Coronary artery (tissue), 2 donors: ENCODE measurements at regions not wholly inside any gene's neighbourhood (a gene's known extent, or its start where the extent isn't known, plus 50 kb on each side); places are given as distances from the start of the nearest gene placed in this dataset.
"Not testable (repeated sequence)": the region's sequence is repeated elsewhere in the genome, so short reads cannot be mapped to it uniquely, and the experiment has no call there.

Source experiments
- DNase-seq: peaks from one replicate; pipeline ENCODE4 v3.0.0-alpha.2; 2017; ENCODE audit warnings: low spot score
- H3K27ac ChIP-seq, 2 donors: fragments of 200-600 bp; sonication (generic); one replicate each; pipeline ENCODE4 v1.5.1; 2016 to 2019
- H3K4me3 ChIP-seq: fragments of 200-600 bp; sonication (generic); 2 replicates; pipeline ENCODE4 v1.5.1; 2016; ENCODE audit warnings: mild to moderate bottlenecking, moderate library complexity
- CTCF ChIP-seq: fragments of 200-600 bp; sonication (generic); IDR thresholded peaks from one replicate; pipeline ENCODE4 v1.5.1; 2019; ENCODE audit warnings: antibody characterized with exemption

- Histone ChIP-seq H3K4me3 (no peak overlapping the region), H3K27ac (no peak overlapping the region)
- DNase-seq, result no peak
- no peak for TF ChIP-seq CTCF
Observed at GRCh38 chr2:180842461-180842860, 137.9 kb upstream of the UBE2E3 start.

DNA sequence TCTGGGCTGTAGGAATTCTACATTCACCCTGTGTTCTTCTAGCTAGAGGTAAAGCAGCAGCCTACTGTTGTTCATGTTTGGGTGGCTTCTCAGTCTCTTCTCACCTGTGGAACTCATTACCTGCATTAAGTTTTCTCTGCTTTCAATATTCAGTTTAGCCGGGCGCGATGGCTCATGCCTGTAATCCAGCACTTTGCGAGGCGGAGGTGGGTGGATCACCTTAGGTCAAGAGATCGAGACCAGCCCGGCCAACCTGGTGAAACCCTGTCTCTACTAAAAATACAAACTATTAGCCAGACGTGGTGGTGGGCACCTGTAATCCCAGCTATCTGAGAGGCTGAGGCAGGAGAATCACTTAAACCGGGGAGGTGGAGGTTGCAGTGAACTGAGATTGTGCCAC lies 139.8 kb upstream of the UBE2E3 start:
- no peak for DNase-seq
- no peak for TF ChIP-seq CTCF
- no peak overlapping the region for H3K4me3 ChIP-seq
- H3K27ac ChIP-seq, result no peak overlapping the region

DNA sequence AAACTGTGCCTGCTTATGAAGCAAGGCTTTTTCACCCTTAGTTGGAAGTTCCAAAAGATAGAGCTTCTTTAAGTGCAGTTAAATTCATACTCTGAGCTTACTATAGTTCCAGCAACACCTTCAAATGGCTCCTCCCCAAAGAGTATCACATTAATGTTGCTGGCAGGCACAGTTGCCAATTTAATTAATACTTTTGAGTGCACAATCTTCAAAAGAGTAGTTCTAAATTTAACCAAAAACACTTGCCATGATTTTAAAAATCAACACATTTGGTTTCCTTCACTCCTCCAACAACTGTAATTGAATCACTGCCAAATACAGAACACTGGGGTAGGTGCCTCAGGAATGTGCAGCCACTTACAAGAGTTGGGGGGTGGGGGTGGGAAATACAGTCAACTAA lies 150.6 kb upstream of the UBE2E3 start:
- no peak overlapping the region for H3K27ac ChIP-seq
- DNase-seq, result no peak
- no peak overlapping the region for H3K4me3 ChIP-seq
- TF ChIP-seq CTCF, result no peak

GRCh38 chr2:180829261-180829660 lies 151.1 kb upstream of the UBE2E3 start:
- DNase-seq, result no peak
- no peak overlapping the region for H3K4me3 ChIP-seq
- no peak for TF ChIP-seq CTCF
- no peak overlapping the region for H3K27ac ChIP-seq

DNA sequence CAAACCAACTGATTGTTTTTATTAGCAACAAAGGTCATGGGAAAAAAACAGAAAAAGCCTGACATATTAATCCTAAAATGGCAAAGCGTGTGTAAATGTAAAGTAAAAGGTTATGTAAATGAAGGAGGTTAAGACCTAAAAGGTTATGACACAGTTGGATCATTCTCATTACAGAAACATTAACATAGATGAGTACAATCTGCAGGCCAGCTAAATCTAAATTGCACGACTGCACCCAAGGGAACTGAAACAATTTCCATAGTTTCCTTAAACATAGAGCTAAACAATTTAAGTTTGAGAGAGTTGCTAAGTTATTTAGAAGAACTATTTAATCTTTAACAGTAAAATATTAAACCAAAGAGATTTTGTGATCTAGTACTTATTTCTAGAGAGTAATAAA lies 151.6 kb upstream of the UBE2E3 start:
- no peak for DNase-seq
- TF ChIP-seq CTCF, result no peak
- no peak overlapping the region for H3K4me3 ChIP-seq
- no peak overlapping the region for H3K27ac ChIP-seq

- Histone ChIP-seq H3K4me3 (no peak overlapping the region), H3K27ac (no peak overlapping the region)
- no peak for TF ChIP-seq CTCF
- no peak for DNase-seq
Observed at GRCh38 chr2:180823546-180824141, 156.8 kb upstream of the UBE2E3 start.

- DNase-seq, result no peak
- Histone ChIP-seq H3K27ac (no peak overlapping the region), H3K4me3 (no peak overlapping the region)
- no peak for TF ChIP-seq CTCF
Observed at GRCh38 chr2:180819106-180819505, 161.3 kb upstream of the UBE2E3 start.

DNA sequence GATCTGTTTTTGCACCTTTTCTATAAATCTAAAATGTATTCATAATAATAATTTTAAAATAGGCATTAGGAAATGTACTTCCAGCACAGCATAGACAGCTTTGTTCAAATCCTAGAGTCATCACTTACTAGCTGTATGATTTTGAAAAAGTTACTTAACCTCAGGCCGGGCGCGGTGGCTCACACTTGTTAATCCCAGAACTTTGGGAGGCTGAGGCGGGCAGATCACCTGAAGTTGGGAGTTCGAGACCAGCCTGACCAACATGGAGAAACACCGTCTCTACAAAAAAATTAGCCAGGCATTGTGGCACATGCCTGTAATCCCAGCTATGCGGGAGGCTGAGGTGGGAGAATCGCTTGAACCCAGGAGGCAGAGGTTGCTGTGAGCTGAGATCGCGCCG lies 161.7 kb upstream of the UBE2E3 start:
- DNase-seq, H3K27ac ChIP-seq: not testable (repeated sequence)

More for the DNA sequence above, 161.7 kb upstream of the UBE2E3 start:
- not testable (repeated sequence) for H3K4me3 ChIP-seq
